GM12878 (cell line): ENCODE measurements at regions not wholly inside any gene's neighbourhood (a gene's known extent, or its start where the extent isn't known, plus 50 kb on each side); places are given as distances from the start of the nearest gene placed in this dataset.

Experiments used
- ATAC-seq: fragments of 200-7000 bp; cut with Tn5 transposase; 3 replicates; pipeline ENCODE4 v1.9.1; 2020; ENCODE audit warnings: mild to moderate bottlenecking, moderate library complexity
- BruUV-seq: library from RNA; stranded (reverse); fragments of 400-500 nt; replicated peaks from 2 replicates; lab custom pipeline; 2021; lab: Mats Ljungman, UMichigan
- CTCF ChIA-PET: fragments of 300-600 bp; sonication (Branson Sonifier 250); formaldehyde crosslinking; extraction: SDS; loops from one replicate; lab custom pipeline; 2021; ENCODE audit warnings: inconsistent platforms; lab: Yijun Ruan, JAX
- POLR2A ChIA-PET: fragments of 350-600 bp; formaldehyde crosslinking; extraction: SDS; loops from one replicate; lab custom pipeline; 2021; ENCODE audit warnings: inconsistent platforms; lab: Charles Lee
- RAD21 ChIA-PET: fragments of 300-600 bp; sonication (Branson Sonifier 250); formaldehyde crosslinking; loops from one replicate; lab custom pipeline; 2023; ENCODE audit warnings: antibody characterized with exemption; ENCODE audit not compliant: unreplicated experiment; lab: Charles Lee
- SMC1A ChIA-PET: fragments of 300-600 bp; sonication (Branson Sonifier 250); formaldehyde crosslinking; loops from one replicate; lab custom pipeline; 2023; ENCODE audit not compliant: unreplicated experiment, uncharacterized antibody; lab: Charles Lee
- DNase-seq: peaks from one replicate; pipeline ENCODE4 v3.0.0-alpha.2; 2011; ENCODE audit warnings: low read depth, low spot score
- FAIRE-seq: peaks from 3 replicates; lab custom pipeline; 2011; peaks lifted over from hg19 to GRCh38; lab: Jason Lieb, UNC
- H2AFZ ChIP-seq: 2 replicates; pipeline ENCODE4 v1.6.0; 2011; ENCODE audit warnings: low read depth, low read length, control low read depth; ENCODE audit not compliant: control insufficient read depth
- H3K27ac ChIP-seq: 2 replicates; pipeline ENCODE4 v1.5.1; 2011; ENCODE audit warnings: control low read depth; ENCODE audit not compliant: control insufficient read depth, insufficient read depth
- H3K27me3 ChIP-seq, 2 experiments: replicated peaks in 1 of 2; 2 replicates each; pipeline versions ENCODE4 v1.6.0 to v1.6.1; 2011; ENCODE audit warnings: low read length in 1 of 2; ENCODE audit not compliant: control insufficient read depth in 2 of 2, insufficient read depth in 2 of 2
- H3K36me3 ChIP-seq, 2 experiments: 2 replicates each; pipeline ENCODE4 v1.5.1; 2011; ENCODE audit warnings: low read length in 1 of 2; ENCODE audit not compliant: control insufficient read depth in 2 of 2, insufficient read depth in 2 of 2
- H3K4me1 ChIP-seq: 2 replicates; pipeline ENCODE4 v1.6.1; 2011; ENCODE audit warnings: mild to moderate bottlenecking, low read length, moderate library complexity, mixed read lengths; ENCODE audit not compliant: control insufficient read depth, insufficient read depth
- H3K4me2 ChIP-seq: 2 replicates; pipeline ENCODE4 v1.6.0; 2011; ENCODE audit warnings: control low read depth; ENCODE audit not compliant: control insufficient read depth, insufficient read depth
- H3K4me3 ChIP-seq: fragments of 200-600 bp; sonication (generic); 2 replicates; pipeline ENCODE4 v1.5.1; 2016
- H3K79me2 ChIP-seq: 2 replicates; pipeline ENCODE4 v1.6.0; 2011; ENCODE audit warnings: low read length; ENCODE audit not compliant: control insufficient read depth, insufficient read depth
- H3K9ac ChIP-seq: 2 replicates; pipeline ENCODE4 v1.8.0; 2011; ENCODE audit warnings: low read length, control low read depth, mixed read lengths; ENCODE audit not compliant: control insufficient read depth, insufficient read depth
- H3K9me3 ChIP-seq: replicated peaks from 3 replicates; pipeline ENCODE4 v1.5.1; 2011; ENCODE audit warnings: mild to moderate bottlenecking, low read length; ENCODE audit not compliant: control insufficient read depth, insufficient read depth
- H4K20me1 ChIP-seq: 2 replicates; pipeline ENCODE4 v1.6.0; 2011; ENCODE audit not compliant: control insufficient read depth, insufficient read depth
- CREB1 ChIP-seq: IDR thresholded peaks from 2 replicates; pipeline ENCODE4 v1.6.1; 2012; ENCODE audit warnings: low read depth, mild to moderate bottlenecking, inconsistent platforms
- CUX1 ChIP-seq: IDR thresholded peaks from 2 replicates; pipeline ENCODE4 v1.6.1; 2012; ENCODE audit warnings: improper control_type of control experiment, low read depth, low read length; ENCODE audit not compliant: insufficient replicate concordance
- HCFC1 ChIP-seq: fragments of 150-350 bp; IDR thresholded peaks from 2 replicates; pipeline ENCODE4 v1.6.1; 2014; ENCODE audit warnings: low read length
- HDAC2 ChIP-seq: fragments of 200-600 bp; sonication (generic); IDR thresholded peaks from 2 replicates; pipeline ENCODE4 v1.6.1; 2017
- MYB ChIP-seq: fragments of 150-350 bp; IDR thresholded peaks from 2 replicates; pipeline ENCODE4 v1.6.1; 2014; ENCODE audit warnings: mild to moderate bottlenecking, low read depth, low read length, borderline replicate concordance
- NRF1 ChIP-seq: conservative IDR thresholded peaks from 2 replicates; pipeline ENCODE4 v1.6.1; 2011; ENCODE audit warnings: mild to moderate bottlenecking, low read depth, low read length, improper control_type of control experiment
- SUPT20H ChIP-seq: IDR thresholded peaks from 2 replicates; pipeline ENCODE4 v1.6.1; 2011; ENCODE audit warnings: low read depth, mild to moderate bottlenecking, low read length, moderate library complexity, borderline replicate concordance; ENCODE audit not compliant: control insufficient read depth
- ZBTB40 ChIP-seq: fragments of 450-650 bp; IDR thresholded peaks from 2 replicates; pipeline ENCODE4 v1.6.1; 2016; ENCODE audit warnings: mild to moderate bottlenecking, moderate library complexity, borderline replicate concordance
- WGBS: methylation state at CpG from one replicate; pipeline ENCODE4 v1.1.6; 2016; ENCODE audit warnings: low lambda C conversion rate; ENCODE audit not compliant: insufficient replicate concordance, insufficient coverage; ENCODE audit errors: missing lambda C conversion rate; 5-methylcytosine and 5-hydroxymethylcytosine counted together
- in situ Hi-C: fragments of 300-500 bp; cut with MboI; formaldehyde crosslinking; loops from 9 replicates; pipeline ENCODE4 v1.14.3; 2018; ENCODE audit warnings: mixed read lengths
- intact Hi-C: fragments of 100-400 bp; cut with micrococcal nuclease; formaldehyde crosslinking; loops from one replicate; pipeline ENCODE4 v1.14.2; 2022; ENCODE audit not compliant: unreplicated experiment

- TF ChIP-seq MYB: no peak
- no peak for TF ChIP-seq CREB1
- no peak for TF ChIP-seq NRF1
- TF ChIP-seq ZBTB40: no peak
- TF ChIP-seq CUX1: no peak
- no peak for TF ChIP-seq SUPT20H
- TF ChIP-seq HDAC2: no peak
- no peak for TF ChIP-seq HCFC1
- Histone ChIP-seq H2AFZ (no peak overlapping the region), H3K4me2 (no peak overlapping the region), H3K27me3 (no peaks in the 10 kb centered on the region), H4K20me1 (no peaks in the 10 kb centered on the region), H3K27ac (no peak overlapping the region), H3K4me3 (no peak overlapping the region), H3K9me3 (no peaks in the 10 kb centered on the region), H3K79me2 (no peaks in the 10 kb centered on the region), H3K4me1 (no peaks in the 10 kb centered on the region), H3K9ac (no peak overlapping the region), H3K36me3 (no peaks in the 10 kb centered on the region)
- FAIRE-seq: no peak
- no peak for ATAC-seq
- ChIA-PET CTCF (interaction anchor here (1.5 kb wide), 1 partner anchor 58 kb away, joined by 4 read pairs; no protein-coding TSS in a partner anchor), POLR2A (no interaction called here), SMC1A (no interaction called here), RAD21 (no interaction called here)
- in situ Hi-C loops (no loop called here), intact Hi-C loops (no loop called here)
- 1% methylated on average over 3 of the region's 3 CpGs for WGBS
- no peak for DNase-seq
- BruUV-seq: no TSS peak
Observed at GRCh38 chr17:71402661-71403141, 718.1 kb upstream of the SOX9 start.
